Pancreas (tissue), 10 donors: ENCODE measurements at regions not wholly inside any gene's neighbourhood (a gene's known extent, or its start where the extent isn't known, plus 50 kb on each side); places are given as distances from the start of the nearest gene placed in this dataset.

Source experiments
- ATAC-seq, 4 donors: fragments of 200-7000 bp; cut with Tn5 transposase; one replicate each; pipeline versions ENCODE4 v1.8.0 to v1.9.1; 2020; ENCODE audit warnings: mild to moderate bottlenecking in 4 of 4, moderate library complexity in 4 of 4
- DNase-seq, 6 donors: peaks; one replicate each; pipeline ENCODE4 v3.0.0-alpha.2; 2020
- FAIRE-seq: peaks from 2 replicates; lab custom pipeline; 2012; peaks lifted over from hg19 to GRCh38; lab: Jason Lieb, UNC
- H3K27ac ChIP-seq, 4 donors: fragments of 200-600 bp; sonication (generic); 1 replicate in 3 of 4; 2 replicates in 1 of 4; pipeline versions ENCODE4 v1.5.0 to v1.8.0; 2020
- H3K27me3 ChIP-seq, 4 donors: fragments of 200-600 bp; one replicate each; pipeline ENCODE4 v1.8.0; 2021
- H3K36me3 ChIP-seq, 3 donors: fragments of 200-600 bp; sonication (generic) in 1 of 3; one replicate each; pipeline versions ENCODE4 v1.5.0 to v1.8.0; 2020 to 2021
- H3K4me1 ChIP-seq, 3 donors: fragments of 200-600 bp; one replicate each; pipeline ENCODE4 v1.8.0; 2021
- H3K4me3 ChIP-seq, 4 donors: fragments of 200-600 bp; sonication (generic) in 2 of 4; one replicate each; pipeline versions ENCODE4 v1.5.0 to v1.8.0; 2020 to 2021
- H3K9me3 ChIP-seq, 4 donors: fragments of 200-600 bp; one replicate each; pipeline ENCODE4 v1.8.0; 2021
- WGBS, 2 donors: extraction: QIAGEN DNeasy Blood & Tissue Kit; methylation state at CpG; one replicate each; pipeline ENCODE4 v1.1.7; 2013; 5-methylcytosine and 5-hydroxymethylcytosine counted together
- intact Hi-C, 3 donors: fragments of 100-400 bp; cut with DNase I; formaldehyde crosslinking; loops; one replicate each; pipeline versions ENCODE4 v1.11.1 to v1.14.2; 2022
- TF ChIP-seq, protein P1 (sequence below), 4 donors: fragments of 200-600 bp; sonication (generic) in 3 of 4; IDR thresholded peaks; one replicate each; pipeline versions ENCODE4 v1.5.0 to v1.8.0; 2021; ENCODE audit warnings: antibody characterized with exemption in 4 of 4
- donor health status: healthy with polysubstance abuse.
- donor health status: DM: no; HTN: no; CAD: no; lungs with moderate emphysema.
- donor health status: DM: no; HTN: no; CAD: no.
- donor health status: control.
- donor health status: control.
- donor health status: Bipolar disorder and iron deficiency.
- donor health status: DM: yes; HTN: yes; CAD: no.
- donor health status: DM: no; HTN: no; CAD: no.
- donor health status: DM: no; HTN: no; CAD: no.
- donor health status: DM: yes; HTN: yes; CAD: no.

DNA sequence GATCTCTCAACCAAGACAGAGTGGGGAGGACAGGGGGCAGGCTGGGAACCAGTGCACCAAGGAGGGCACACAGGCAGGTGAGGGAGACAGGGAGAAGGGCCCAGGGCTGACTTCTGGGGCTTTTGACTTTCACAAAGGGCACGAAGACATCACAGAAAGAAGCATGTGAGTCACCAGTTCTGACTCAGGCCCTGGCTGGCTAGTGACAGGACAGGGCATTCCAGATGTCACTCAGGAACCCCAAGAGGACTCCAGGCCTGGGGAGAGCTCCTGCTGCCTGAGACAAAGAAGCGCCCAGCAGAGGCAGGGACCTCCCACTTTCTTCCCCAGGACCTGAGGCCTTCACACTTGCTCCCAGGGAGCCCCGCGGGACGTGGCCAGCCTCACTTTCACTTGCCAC lies 497.2 kb downstream of the BUD13 start:
- Histone ChIP-seq H3K4me1 (no peaks in the 10 kb centered on the region), H3K27ac (no peak overlapping the region), H3K9me3 (no peaks in the 10 kb centered on the region), H3K36me3 (no peaks in the 10 kb centered on the region), H3K4me3 (no peak overlapping the region), H3K27me3 (no peaks in the 10 kb centered on the region)
- TF ChIP-seq, protein P1, sequence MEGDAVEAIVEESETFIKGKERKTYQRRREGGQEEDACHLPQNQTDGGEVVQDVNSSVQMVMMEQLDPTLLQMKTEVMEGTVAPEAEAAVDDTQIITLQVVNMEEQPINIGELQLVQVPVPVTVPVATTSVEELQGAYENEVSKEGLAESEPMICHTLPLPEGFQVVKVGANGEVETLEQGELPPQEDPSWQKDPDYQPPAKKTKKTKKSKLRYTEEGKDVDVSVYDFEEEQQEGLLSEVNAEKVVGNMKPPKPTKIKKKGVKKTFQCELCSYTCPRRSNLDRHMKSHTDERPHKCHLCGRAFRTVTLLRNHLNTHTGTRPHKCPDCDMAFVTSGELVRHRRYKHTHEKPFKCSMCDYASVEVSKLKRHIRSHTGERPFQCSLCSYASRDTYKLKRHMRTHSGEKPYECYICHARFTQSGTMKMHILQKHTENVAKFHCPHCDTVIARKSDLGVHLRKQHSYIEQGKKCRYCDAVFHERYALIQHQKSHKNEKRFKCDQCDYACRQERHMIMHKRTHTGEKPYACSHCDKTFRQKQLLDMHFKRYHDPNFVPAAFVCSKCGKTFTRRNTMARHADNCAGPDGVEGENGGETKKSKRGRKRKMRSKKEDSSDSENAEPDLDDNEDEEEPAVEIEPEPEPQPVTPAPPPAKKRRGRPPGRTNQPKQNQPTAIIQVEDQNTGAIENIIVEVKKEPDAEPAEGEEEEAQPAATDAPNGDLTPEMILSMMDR (IDR thresholded peaks at IDR 0.05) = no peak
- ATAC-seq (no peak), DNase-seq (no peak), FAIRE-seq (no peak)
- intact Hi-C loops = no loop called here
- 63 to 74% methylated on average over 5 of the region's 5 CpGs for WGBS, 2 donors

DNA sequence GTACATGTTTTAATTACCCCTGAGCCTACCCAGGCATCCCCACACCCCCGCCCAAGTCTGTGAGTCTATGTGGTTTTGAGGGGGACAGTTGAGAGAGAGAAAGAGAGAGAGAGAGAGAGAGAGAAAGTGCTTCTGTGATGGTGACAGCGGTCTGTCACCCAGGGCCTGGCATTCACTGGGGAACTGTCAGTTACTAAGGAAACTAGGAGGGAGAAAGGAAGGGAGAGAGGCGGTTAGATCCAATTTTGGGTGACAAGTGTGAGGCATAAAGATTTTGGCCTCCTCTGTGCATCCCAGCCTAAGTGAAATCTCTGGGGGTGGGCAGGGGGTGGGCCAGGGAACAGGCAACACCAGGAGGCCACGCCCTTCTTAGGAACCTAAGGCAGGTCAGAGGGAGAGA lies 498.3 kb downstream of the BUD13 start:
- TF ChIP-seq, protein P1 (IDR thresholded peaks at IDR 0.05) = no peak
- H3K36me3 ChIP-seq = no peaks in the 10 kb centered on the region
- no peak for ATAC-seq
- no peaks in the 10 kb centered on the region for H3K4me1 ChIP-seq
- intact Hi-C loops = no loop called here
- no peak for DNase-seq
- FAIRE-seq = no peak
- no peaks in the 10 kb centered on the region for H3K9me3 ChIP-seq
- no peak overlapping the region for H3K27ac ChIP-seq
- H3K4me3 ChIP-seq = no peak overlapping the region
- WGBS, 2 donors = 48 to 54% methylated on average over 4 of the region's 4 CpGs
- H3K27me3 ChIP-seq = no peaks in the 10 kb centered on the region

DNA sequence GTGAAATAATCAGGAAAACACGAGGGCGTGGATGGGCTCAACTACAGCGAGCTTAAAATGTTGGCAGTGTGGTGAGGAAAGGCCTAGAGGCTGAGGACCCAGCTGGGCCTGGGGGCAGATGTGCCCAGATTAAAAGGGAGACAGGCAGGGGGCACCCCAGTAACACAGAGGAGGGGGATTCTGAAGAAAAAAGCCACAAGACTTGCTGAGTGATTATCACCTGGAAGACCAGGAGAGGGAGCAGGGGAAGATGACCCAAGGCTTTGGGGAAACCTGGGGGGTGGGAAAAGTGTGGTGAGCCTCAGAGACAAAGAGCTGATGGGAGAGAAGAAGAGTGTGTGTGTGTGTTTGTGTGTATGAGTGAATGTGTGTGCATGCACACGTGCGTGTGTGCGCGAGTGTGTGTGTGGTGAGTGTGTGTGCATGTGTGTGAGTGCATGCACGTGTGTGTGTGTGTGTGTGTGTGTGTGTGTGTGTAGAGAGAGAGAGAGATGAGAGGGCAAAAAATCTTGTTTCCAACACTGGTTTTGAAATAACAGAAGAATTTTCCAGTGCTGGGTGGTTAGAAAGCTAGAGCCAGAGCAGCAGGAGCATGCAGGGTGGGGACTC lies 500.5 kb downstream of the BUD13 start:
- Histone ChIP-seq H3K4me1 (no peaks in the 10 kb centered on the region), H3K36me3 (no peaks in the 10 kb centered on the region), H3K4me3 (no peak overlapping the region), H3K27me3 (peaks cover 0 to 4% (median 0%) of the 10 kb centered on the region in 4 donors), H3K9me3 (no peaks in the 10 kb centered on the region), H3K27ac (no peak overlapping the region)
- no peak for DNase-seq
- no peak for ATAC-seq
- TF ChIP-seq, protein P1 (IDR thresholded peaks at IDR 0.05) = no peak
- intact Hi-C loops = no loop called here
- FAIRE-seq = no peak
- 38 to 56% methylated on average over 8 of the region's 8 CpGs for WGBS, 2 donors

DNA sequence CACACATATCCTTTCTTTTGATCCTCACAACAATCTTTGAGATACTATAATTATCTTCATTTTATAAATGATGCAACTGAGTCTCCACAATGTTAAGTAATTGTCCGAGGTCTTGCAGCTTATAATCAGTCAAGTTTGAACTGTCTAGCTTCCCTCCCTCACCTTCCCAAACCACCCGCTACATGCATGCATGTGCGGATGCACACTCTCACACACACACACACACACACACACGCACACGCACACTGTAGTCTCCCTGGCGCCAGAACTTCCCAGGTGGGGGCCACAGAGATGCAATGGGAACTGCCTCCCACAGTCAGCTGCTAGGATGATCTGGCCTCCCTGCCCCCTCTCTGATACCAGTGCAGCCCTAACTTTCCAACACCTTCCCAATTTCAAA lies 501.3 kb downstream of the BUD13 start:
- WGBS, 2 donors = 52 to 64% methylated on average over 6 of the region's 6 CpGs
- H3K4me3 ChIP-seq = no peak overlapping the region
- TF ChIP-seq, protein P1 (IDR thresholded peaks at IDR 0.05) = no peak
- H3K9me3 ChIP-seq = no peaks in the 10 kb centered on the region
- no peaks in the 10 kb centered on the region for H3K36me3 ChIP-seq
- H3K27ac ChIP-seq = no peak overlapping the region
- H3K4me1 ChIP-seq = no peaks in the 10 kb centered on the region
- ATAC-seq (no peak), DNase-seq (no peak), FAIRE-seq (no peak)
- H3K27me3 ChIP-seq = peaks cover 0 to 7% (median 0%) of the 10 kb centered on the region in 4 donors
- intact Hi-C loops = no loop called here

DNA sequence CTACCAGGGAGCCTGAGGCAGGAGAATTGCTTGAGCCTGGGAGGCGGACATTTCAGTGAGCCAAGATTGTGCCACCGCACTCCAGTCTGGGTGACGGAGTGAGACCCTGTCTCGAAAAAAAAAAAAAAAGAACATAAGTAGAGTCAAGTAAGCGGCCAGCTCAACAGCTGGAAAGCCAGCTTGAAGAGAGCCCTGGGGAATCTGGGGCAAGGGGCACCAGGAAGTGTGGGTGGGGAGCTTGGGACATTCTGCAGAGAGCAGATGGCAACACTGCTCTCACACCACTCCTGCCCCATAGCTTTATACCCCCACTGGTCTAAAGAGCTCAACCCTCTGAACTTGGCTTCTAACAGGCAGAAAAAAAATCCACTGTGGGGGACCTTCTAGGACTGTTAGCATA lies 505.6 kb downstream of the BUD13 start:
- Histone ChIP-seq H3K27me3 (peaks cover 0 to 7% (median 0%) of the 10 kb centered on the region in 4 donors), H3K36me3 (no peaks in the 10 kb centered on the region), H3K4me1 (no peaks in the 10 kb centered on the region), H3K9me3 (no peaks in the 10 kb centered on the region), H3K27ac (no peak overlapping the region), H3K4me3 (no peak overlapping the region)
- DNase-seq = no peak
- 72 to 75% methylated on average over 5 of the region's 5 CpGs for WGBS, 2 donors
- no peak for ATAC-seq
- TF ChIP-seq, protein P1 (IDR thresholded peaks at IDR 0.05) = no peak
- intact Hi-C loops = no loop called here
- FAIRE-seq = no peak
